ENCODE measurements at regions not wholly inside any gene's neighbourhood (a gene's known extent, or its start where the extent isn't known, plus 50 kb on each side); places are given as distances from the start of the nearest gene placed in this dataset.

- no peak overlapping the region for H3K4me3 ChIP-seq
- no peak overlapping the region for H3K27ac ChIP-seq
- no peaks in the 10 kb centered on the region for H3K9me3 ChIP-seq (ENCODE audit: low read depth, low read length)
- TF ChIP-seq EZH2 (IDR thresholded peaks at IDR 0.05) (no peak), FOXP2 (optimal IDR thresholded peaks at IDR 0.05; ENCODE audit: control extremely low read depth, extremely low read length, insufficient read depth) (no peak), POLR2AphosphoS5 (IDR thresholded peaks at IDR 0.05; ENCODE audit: borderline replicate concordance, low read depth, low read length) (no peak)
- H3K9ac ChIP-seq (ENCODE audit: insufficient read length), result no peak overlapping the region
- DNase-seq (ENCODE audit: low read depth, low spot score), result no peak
- H3K36me3 ChIP-seq (ENCODE audit: insufficient read depth, low read length), result no peaks in the 10 kb centered on the region
Observed at GRCh38 chr6:6474170-6474920, 114.2 kb upstream of the LY86 start.

- Histone ChIP-seq H3K36me3 (ENCODE audit: insufficient read depth, low read length) (no peaks in the 10 kb centered on the region), H3K9me3 (ENCODE audit: low read depth, low read length) (no peaks in the 10 kb centered on the region; the same call in 1 of the 2 replicates), H3K27ac (no peak overlapping the region), H3K4me3 (no peak overlapping the region), H3K9ac (ENCODE audit: insufficient read length) (no peak overlapping the region)
- no peak for TF ChIP-seq EZH2 (IDR thresholded peaks at IDR 0.05)
- TF ChIP-seq POLR2AphosphoS5 (IDR thresholded peaks at IDR 0.05; ENCODE audit: borderline replicate concordance, low read depth, low read length), result no peak
- TF ChIP-seq FOXP2 (optimal IDR thresholded peaks at IDR 0.05; ENCODE audit: control extremely low read depth, extremely low read length, insufficient read depth), result no peak
- no peak for DNase-seq (ENCODE audit: low read depth, low spot score)
Observed at GRCh38 chr6:6479785-6480184, 108.7 kb upstream of the LY86 start.

- Histone ChIP-seq H3K9ac (ENCODE audit: insufficient read length) (no peak overlapping the region), H3K36me3 (ENCODE audit: insufficient read depth, low read length) (no peaks in the 10 kb centered on the region), H3K9me3 (ENCODE audit: low read depth, low read length) (no peaks in the 10 kb centered on the region; the same call in 1 of the 2 replicates), H3K27ac (no peak overlapping the region), H3K4me3 (no peak overlapping the region)
- TF ChIP-seq FOXP2 (optimal IDR thresholded peaks at IDR 0.05; ENCODE audit: control extremely low read depth, extremely low read length, insufficient read depth) (no peak), EZH2 (IDR thresholded peaks at IDR 0.05) (no peak), POLR2AphosphoS5 (IDR thresholded peaks at IDR 0.05; ENCODE audit: borderline replicate concordance, low read depth, low read length) (no peak)
- DNase-seq (ENCODE audit: low read depth, low spot score), result no peak
Observed at GRCh38 chr6:6482256-6482655, 106.3 kb upstream of the LY86 start.

GRCh38 chr6:6483168-6483567 lies 105.4 kb upstream of the LY86 start:
- no peak overlapping the region for H3K9ac ChIP-seq (ENCODE audit: insufficient read length)
- DNase-seq (ENCODE audit: low read depth, low spot score), result no peak
- H3K36me3 ChIP-seq (ENCODE audit: insufficient read depth, low read length), result no peaks in the 10 kb centered on the region
- H3K4me3 ChIP-seq, result no peak overlapping the region
- no peak overlapping the region for H3K27ac ChIP-seq
- no peak for TF ChIP-seq EZH2 (IDR thresholded peaks at IDR 0.05)
- TF ChIP-seq POLR2AphosphoS5 (IDR thresholded peaks at IDR 0.05; ENCODE audit: borderline replicate concordance, low read depth, low read length), result no peak
- TF ChIP-seq FOXP2 (optimal IDR thresholded peaks at IDR 0.05; ENCODE audit: control extremely low read depth, extremely low read length, insufficient read depth), result no peak
- H3K9me3 ChIP-seq (ENCODE audit: low read depth, low read length), result no peaks in the 10 kb centered on the region; the same call in 1 of the 2 replicates

- Histone ChIP-seq H3K27ac (no peak overlapping the region), H3K9ac (ENCODE audit: insufficient read length) (no peak overlapping the region), H3K4me3 (no peak overlapping the region), H3K36me3 (ENCODE audit: insufficient read depth, low read length) (no peaks in the 10 kb centered on the region), H3K9me3 (ENCODE audit: low read depth, low read length) (no peaks in the 10 kb centered on the region; the same call in 1 of the 2 replicates)
- TF ChIP-seq FOXP2 (optimal IDR thresholded peaks at IDR 0.05; ENCODE audit: control extremely low read depth, extremely low read length, insufficient read depth), result no peak
- no peak for TF ChIP-seq EZH2 (IDR thresholded peaks at IDR 0.05)
- TF ChIP-seq POLR2AphosphoS5 (IDR thresholded peaks at IDR 0.05; ENCODE audit: borderline replicate concordance, low read depth, low read length), result no peak
- DNase-seq (ENCODE audit: low read depth, low spot score), result no peak
Observed at GRCh38 chr6:6483733-6484132, 104.8 kb upstream of the LY86 start.

GRCh38 chr6:6484681-6485080 lies 103.8 kb upstream of the LY86 start:
- Histone ChIP-seq H3K27ac (no peak overlapping the region), H3K9ac (ENCODE audit: insufficient read length) (no peak overlapping the region), H3K4me3 (no peak overlapping the region), H3K36me3 (ENCODE audit: insufficient read depth, low read length) (no peaks in the 10 kb centered on the region), H3K9me3 (ENCODE audit: low read depth, low read length) (no peaks in the 10 kb centered on the region; the same call in 1 of the 2 replicates)
- TF ChIP-seq FOXP2 (optimal IDR thresholded peaks at IDR 0.05; ENCODE audit: control extremely low read depth, extremely low read length, insufficient read depth) (no peak), EZH2 (IDR thresholded peaks at IDR 0.05) (no peak), POLR2AphosphoS5 (IDR thresholded peaks at IDR 0.05; ENCODE audit: borderline replicate concordance, low read depth, low read length) (no peak)
- no peak for DNase-seq (ENCODE audit: low read depth, low spot score)

GRCh38 chr6:6486595-6486994 lies 101.9 kb upstream of the LY86 start:
- Histone ChIP-seq H3K4me3 (no peak overlapping the region), H3K27ac (no peak overlapping the region), H3K36me3 (ENCODE audit: insufficient read depth, low read length) (no peaks in the 10 kb centered on the region), H3K9ac (ENCODE audit: insufficient read length) (no peak overlapping the region), H3K9me3 (ENCODE audit: low read depth, low read length) (no peaks in the 10 kb centered on the region; the same call in 1 of the 2 replicates)
- no peak for DNase-seq (ENCODE audit: low read depth, low spot score)
- TF ChIP-seq FOXP2 (optimal IDR thresholded peaks at IDR 0.05; ENCODE audit: control extremely low read depth, extremely low read length, insufficient read depth), result no peak
- no peak for TF ChIP-seq POLR2AphosphoS5 (IDR thresholded peaks at IDR 0.05; ENCODE audit: borderline replicate concordance, low read depth, low read length)
- no peak for TF ChIP-seq EZH2 (IDR thresholded peaks at IDR 0.05)

GRCh38 chr6:6491761-6492160 lies 96.8 kb upstream of the LY86 start:
- no peak overlapping the region for H3K4me3 ChIP-seq
- no peaks in the 10 kb centered on the region for H3K36me3 ChIP-seq (ENCODE audit: insufficient read depth, low read length)
- DNase-seq (ENCODE audit: low read depth, low spot score), result no peak
- TF ChIP-seq EZH2 (IDR thresholded peaks at IDR 0.05) (no peak), POLR2AphosphoS5 (IDR thresholded peaks at IDR 0.05; ENCODE audit: borderline replicate concordance, low read depth, low read length) (no peak), FOXP2 (optimal IDR thresholded peaks at IDR 0.05; ENCODE audit: control extremely low read depth, extremely low read length, insufficient read depth) (no peak)
- H3K9ac ChIP-seq (ENCODE audit: insufficient read length), result no peak overlapping the region
- no peak overlapping the region for H3K27ac ChIP-seq
- H3K9me3 ChIP-seq (ENCODE audit: low read depth, low read length), result no peaks in the 10 kb centered on the region

All from SK-N-MC (cell line).